ENCODE measurements at regions not wholly inside any gene's neighbourhood (a gene's known extent, or its start where the extent isn't known, plus 50 kb on each side); places are given as distances from the start of the nearest gene placed in this dataset.

DNA sequence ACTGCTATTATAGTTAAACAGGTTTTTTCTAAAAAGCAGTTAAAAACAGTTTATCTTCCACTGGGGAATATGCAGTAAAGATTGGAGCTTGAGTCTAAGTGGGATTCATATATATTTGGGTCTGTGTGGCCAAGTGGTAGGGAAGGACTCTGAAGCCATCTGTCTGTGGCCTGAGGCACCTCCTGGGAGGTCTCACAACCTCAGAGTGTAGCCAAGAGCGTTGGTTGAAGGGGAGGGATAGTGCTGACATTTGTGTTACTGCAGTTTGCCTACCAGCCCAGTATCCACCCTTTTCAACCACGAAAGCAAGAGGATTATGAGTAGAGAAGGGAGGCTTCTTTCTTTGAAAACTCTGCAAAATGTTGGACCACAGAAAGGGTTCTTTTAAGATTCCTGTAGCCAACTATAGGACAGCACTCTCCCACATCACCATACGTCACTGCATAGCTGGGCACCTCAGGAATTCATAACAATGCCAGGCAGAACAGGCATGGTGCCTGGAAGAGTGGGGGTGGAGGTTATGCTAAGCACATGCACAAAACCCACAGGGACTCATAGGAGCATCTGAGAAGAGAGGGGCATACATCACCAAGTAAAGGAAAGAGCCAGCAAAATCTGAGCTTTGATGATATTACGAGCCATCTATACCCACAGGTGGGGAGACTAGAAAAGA, 90.5 kb upstream of the HEY2 start:
- no peak for DNase-seq (ENCODE audit: low spot score)

DNA sequence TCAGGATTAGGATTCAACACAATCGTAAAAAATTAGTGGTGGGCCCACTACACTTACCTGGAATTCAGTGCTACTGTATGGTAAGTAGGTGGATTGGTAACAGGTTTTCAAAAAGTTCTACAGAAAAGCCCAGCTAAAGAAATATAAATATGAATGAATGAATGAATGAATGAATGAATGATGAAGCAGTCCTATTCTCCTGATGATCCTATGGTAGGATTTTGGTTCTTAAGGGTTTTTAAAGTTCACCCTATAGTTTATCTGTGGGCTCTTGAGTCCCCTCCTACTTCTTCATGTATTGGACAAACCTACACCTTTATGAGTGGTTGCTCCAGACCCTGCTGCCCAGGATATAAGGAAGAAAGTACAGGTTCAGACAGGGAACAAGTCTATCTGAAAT, 89.5 kb upstream of the HEY2 start:
- no peak for DNase-seq (ENCODE audit: low spot score)

DNA sequence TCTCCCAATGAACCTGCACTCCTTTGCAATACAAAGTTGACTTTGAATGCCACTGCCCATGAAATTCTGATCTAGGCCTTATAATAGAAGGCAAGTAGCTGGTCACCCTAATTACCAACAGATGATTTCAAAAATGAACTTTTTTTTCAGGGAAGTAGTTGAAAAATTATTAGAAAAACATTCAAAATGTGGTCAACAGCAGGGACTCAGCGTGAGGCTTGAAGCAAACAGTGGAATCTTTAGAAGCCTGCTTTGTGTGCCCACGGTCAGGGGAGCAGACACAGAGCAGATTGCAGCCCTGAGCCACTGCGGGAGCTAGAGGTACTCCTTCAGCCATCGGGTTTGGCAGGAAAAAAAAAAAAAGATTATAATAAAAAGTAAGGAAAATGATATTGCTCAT, 87.1 kb upstream of the HEY2 start:
- DNase-seq (ENCODE audit: low spot score), result no peak

DNA sequence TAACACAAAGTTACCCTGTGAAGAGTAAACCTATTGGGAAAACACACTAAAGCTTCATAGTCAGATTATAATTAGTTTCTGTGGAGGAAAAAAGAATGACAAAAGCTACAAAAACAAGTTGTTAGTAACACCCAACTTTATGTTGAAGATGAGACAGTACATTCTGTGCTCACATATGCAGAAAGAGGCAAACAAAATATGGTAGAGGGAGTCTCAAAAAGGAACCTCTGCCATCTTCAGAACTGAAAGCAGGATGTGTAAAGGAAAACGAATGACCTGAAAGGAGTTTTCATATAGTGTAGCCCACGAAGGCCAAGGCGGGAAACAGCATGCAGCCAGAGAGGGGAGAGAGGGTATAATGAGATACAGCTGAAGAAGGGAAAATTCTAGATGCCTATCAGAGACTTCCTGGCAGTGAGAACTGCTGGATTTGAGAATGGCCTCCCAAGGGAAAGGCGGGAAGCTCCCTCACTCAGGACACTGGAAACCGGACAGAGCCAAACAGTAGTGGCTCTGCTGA, 84.1 kb upstream of the HEY2 start:
- no peak for DNase-seq (ENCODE audit: low spot score)

DNA sequence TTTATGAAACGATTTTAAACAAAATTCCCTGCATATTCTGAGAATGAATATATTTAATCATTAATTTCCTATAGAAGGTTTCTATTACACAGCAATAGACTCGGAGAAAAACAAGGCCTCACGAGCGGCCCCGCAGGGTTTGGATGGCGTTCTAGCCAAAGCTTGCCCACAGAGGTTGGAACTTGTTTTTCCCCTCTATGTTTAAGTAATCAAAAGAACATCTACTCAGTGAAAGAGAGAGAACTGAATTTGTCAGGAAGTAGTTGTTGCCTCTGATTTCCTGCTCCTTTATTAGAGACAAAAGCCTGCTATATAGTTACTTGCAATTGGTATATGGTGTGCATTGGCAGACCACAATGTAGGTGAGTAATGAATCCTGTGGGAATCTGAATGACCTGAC, 82.1 kb upstream of the HEY2 start:
- DNase-seq (ENCODE audit: low spot score), result no peak

DNA sequence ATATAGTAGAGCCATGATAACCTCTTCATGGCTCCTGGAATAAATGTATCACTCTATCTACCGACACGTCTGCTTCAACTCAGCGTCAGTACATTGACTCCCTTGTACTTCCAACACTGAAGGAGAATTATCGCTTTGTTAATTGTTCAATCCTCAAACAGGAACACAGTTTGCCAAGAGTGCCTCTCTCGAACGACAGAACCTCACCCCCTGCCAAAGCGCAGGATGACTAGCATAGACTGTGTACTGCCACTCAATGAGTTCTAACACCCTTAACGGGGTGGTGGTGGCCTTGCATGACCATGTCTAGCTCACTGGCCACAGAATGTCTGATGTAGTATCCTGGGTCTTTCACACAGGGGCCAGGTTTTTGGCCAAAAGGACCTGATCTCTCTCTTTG, 81.4 kb upstream of the HEY2 start:
- no peak for DNase-seq (ENCODE audit: low spot score)

DNA sequence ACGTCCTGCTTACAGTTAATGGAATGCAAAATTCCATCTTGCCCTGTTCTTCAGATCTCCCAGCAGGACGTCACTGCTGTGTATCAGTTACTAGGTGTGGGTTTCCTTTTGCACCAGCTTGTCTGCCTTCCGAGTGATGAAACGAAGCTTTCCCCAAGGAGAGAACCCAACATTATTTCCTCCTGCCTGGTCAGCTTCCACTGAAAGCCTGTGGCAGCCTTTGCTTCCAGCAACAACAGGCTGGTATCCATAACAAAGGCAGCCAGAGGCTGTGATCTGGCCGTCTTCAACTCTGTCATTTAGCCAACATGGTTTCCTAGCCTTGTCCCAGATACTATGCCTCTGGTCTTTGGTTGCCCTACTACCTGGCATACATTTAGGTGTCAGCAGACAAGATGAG, 78.9 kb upstream of the HEY2 start:
- DNase-seq (ENCODE audit: low spot score), result no peak

DNA sequence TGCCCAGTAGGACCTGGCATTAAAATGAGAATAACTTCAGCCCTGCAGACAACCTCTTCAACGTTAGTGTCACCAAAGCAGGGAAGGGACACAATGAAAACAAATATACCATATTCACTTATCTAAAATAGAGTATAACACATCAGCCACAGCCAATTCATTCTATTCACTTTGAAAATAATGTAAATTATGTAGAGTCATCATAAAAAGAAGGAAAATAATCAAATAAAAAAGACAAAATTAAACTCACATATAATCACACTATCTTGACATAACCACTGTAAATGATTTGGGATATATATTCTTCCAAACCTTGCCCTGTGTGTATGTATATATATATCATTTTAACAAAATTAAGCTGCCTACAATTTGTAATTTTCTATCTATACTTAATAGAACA, 78.1 kb upstream of the HEY2 start:
- no peak for DNase-seq (ENCODE audit: low spot score)

DNA sequence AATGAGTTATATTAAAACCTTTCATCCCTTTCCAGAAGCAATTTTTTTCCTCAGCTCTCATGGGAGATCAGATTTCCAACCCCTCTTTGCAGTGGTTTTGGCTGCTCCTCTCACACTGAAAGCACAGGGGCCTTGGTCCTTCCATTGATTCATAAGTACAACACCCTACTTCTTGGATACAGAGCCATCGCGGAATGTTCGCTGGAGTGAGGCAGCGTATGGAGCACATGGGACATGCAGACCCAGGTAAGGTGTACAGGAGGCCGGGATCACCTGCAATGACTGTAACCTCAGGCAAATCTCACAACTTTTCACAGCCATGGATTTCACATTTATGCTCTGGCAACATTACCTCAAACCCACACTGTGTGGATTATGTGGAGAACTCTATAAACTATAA, 75.2 kb upstream of the HEY2 start:
- no peak for DNase-seq (ENCODE audit: low spot score)

DNA sequence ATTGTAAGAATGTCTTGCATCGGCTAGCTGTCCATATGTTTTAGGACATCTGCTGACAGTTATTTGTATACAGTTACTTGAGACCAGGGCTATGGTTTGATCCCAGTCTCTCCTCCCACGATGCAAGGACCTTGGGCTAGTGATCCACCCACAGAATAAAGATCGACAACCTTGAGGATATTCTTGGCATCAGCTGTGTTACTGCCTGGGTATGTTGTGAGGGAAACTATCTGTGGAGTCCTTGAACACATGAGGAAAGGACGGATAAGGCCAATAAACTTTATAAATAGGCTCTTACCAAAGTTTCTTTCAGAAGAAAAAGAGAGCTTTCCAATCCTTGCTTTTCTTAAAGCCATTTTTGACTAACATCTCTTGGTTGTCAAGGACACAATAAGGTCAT, 70.8 kb upstream of the HEY2 start:
- no peak for DNase-seq (ENCODE audit: low spot score)

DNA sequence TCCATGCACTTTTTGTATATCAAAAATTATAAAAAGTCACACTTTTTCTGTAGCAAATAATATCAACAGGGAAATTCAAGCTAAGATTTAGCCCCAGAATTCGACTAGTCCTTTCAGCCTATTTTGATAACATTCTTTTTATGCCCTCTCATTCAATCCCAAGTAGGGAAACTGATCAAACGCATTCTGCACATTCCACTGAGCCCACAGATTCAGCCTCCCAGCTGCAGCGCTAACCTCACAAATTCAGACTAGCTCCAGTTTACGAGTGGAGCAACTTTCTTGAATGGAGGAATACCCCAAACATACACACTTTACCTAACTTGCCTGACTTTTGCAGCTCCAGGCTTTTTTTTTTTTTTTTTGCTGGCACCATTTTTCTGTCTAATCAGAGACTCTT, 70.3 kb upstream of the HEY2 start:
- DNase-seq (ENCODE audit: low spot score), result no peak

DNA sequence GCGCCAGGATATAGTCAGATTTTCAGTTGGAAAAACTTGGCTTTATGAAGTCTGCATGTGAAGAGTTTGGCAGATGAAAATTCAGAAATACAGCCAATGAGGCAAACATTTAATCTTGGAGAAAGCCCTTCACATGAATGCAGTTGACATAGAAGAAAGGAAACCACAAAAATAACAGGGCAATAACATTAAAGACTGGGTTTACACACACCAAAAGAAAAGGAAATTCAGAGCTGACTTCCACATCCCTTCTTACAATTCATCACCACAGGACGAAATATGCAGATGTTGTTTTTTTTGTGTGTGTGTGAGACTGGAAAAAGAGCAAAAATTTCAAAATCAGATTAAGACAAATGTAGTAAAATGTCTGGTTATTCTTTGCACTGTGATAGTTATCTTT, 69.8 kb upstream of the HEY2 start:
- DNase-seq (ENCODE audit: low spot score), result no peak

DNA sequence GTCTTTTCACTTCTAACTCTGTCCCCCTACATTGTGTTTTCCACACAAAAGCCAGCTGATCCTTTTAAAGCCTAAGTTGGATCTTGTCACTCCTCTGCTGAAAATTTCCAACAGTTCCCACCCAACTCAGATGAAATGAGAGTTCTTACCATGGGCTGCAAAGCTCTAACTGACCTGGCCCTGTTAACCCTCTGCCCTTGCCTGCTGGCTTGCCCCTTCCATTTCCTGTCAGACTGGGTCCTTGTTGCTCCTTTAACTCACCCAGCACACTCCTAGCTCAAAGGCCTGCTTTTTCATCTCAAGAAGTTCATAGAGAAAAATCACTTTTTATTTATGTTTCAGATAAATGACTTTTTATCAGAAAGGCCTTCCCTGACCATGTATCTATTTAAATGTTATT, 66.5 kb upstream of the HEY2 start:
- no peak for DNase-seq (ENCODE audit: low spot score)

DNA sequence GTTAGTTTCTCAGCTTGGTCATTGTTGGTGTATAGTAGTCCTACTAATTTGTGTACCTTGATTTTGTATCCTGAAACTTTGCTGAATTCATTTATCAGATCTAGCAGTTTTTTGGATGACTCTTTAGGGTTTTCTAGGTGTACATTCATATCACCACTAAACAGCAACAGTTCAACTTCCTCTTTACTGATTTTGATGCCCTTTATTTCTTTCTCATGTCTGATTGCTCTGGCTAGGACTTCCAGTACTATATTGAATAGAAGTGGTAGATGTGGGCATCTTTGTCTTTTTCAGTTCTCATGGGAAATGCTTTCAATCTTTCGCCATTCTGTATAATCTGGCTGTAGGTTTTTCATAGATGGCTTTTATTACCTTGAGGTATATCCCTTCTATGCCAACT, 61.3 kb upstream of the HEY2 start:
- no peak for DNase-seq (ENCODE audit: low spot score)

DNA sequence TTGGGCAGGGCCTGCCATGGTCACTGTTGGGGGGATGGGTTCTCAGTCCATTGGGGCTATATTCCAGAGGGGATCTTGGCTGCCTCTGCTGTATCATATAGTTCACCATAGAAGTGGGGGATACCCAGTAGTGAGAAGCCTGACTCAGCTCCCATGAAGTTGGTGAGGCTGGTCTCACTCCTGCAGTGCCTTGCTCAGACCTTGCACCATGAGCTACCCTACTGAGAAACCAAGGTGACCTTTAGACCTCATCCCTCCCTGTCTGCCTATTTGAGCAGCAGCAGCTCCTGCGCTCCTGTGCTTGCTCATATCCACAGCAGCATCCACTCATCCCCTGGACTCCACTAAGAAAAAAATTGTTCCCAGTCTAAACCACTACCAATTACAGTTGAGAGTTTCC, 56.0 kb upstream of the HEY2 start:
- DNase-seq (ENCODE audit: low spot score), result no peak

DNA sequence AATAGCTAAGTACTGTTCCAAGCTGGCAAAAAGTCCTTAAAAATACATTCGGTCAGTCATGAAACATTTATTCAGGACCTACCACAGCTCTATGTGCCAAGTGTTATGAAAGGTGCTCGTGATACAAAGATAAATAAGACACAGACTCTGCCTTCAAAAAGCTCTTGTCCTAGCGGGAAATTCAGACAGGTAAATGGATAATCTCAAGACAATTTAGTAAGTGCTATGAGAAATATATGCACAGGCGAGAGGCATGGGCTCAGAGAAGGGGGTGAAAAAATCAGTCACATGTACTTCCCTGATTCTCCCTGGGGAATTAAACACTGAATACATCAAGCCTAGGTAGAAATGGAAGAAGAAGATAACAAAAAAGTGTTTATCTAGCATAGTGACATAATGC, 49.8 kb upstream of the HEY2 start:
- DNase-seq (ENCODE audit: low spot score), result no peak
